ENCODE measurements at regions not wholly inside any gene's neighbourhood (a gene's known extent, or its start where the extent isn't known, plus 50 kb on each side); places are given as distances from the start of the nearest gene placed in this dataset.

DNA sequence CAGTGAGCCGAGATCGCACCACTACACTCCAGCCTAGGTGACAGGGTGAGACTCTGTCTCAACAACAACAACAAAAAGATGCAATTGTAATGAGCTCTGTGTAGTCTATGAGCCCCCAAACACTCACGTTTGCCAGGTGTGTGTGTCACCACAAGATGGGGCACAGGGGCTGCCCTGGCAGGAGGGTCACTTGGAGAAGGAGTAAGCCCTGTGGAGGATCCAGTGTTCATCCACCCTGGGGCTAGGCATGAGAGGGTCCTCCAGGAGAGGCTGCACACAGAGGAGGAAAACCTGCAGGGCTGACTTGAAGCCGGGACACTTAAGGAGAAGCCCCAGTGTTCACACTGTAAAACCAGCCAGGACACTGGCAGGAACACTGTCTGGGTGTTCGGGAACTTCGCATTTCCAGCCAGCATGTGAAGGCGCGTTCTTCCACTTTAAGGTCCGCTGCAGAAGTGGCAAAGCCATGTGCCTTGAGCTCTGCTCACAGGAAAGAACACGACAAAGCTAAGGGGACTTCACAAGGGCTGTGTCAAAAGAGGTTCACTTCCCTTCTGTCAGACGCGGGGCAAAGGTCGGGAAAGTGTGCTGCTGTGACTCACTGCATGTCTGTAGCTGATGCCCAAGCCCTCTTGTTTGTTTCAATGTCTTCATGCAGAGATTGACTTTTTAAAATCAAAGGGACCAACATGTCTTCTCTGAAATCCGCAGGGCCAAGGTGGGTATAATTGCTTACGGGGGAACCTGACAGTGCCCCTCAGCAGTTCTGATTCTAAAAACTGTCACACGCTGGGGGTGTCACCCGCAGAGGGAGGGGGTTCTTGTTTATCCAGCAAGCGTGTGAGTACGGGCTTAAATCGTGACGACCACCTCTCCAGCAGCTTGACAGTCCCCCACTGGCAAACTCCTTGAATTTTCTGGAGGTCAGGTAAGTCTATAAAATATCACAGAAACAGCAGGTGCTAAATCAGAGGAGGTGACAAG is 102.8 kb downstream of the RIPK4 start (continued):
- TF ChIP-seq ZMAT3 (CRISPR knock-in tag; conservative IDR thresholded peaks at IDR 0.05) (no peak), KIAA2018 (CRISPR knock-in tag; IDR thresholded peaks at IDR 0.05; ENCODE audit: borderline replicate concordance) (no peak), MAFK (conservative IDR thresholded peaks at IDR 0.05 in 1 of 2, IDR thresholded peaks at IDR 0.05 in 1 of 2; ENCODE audit: low read length in 2 of 2) (no peak), IKZF5 (CRISPR knock-in tag; IDR thresholded peaks at IDR 0.05) (no peak), HNRNPUL1 (IDR thresholded peaks at IDR 0.05; ENCODE audit: low read depth, low read length) (no peak), ZNF570 (CRISPR knock-in tag; IDR thresholded peaks at IDR 0.05; ENCODE audit: borderline replicate concordance) (no peak), JUND (CRISPR knock-in tag; IDR thresholded peaks at IDR 0.05) (no peak), ZNF362 (CRISPR knock-in tag; IDR thresholded peaks at IDR 0.05; ENCODE audit: borderline replicate concordance) (no peak), MAF1 (CRISPR knock-in tag; IDR thresholded peaks at IDR 0.05; ENCODE audit: borderline replicate concordance) (no peak), THRA (CRISPR knock-in tag; IDR thresholded peaks at IDR 0.05; ENCODE audit: borderline replicate concordance) (no peak; the same call in 1 of the 2 replicates)
- TF ChIP-seq, protein P1, sequence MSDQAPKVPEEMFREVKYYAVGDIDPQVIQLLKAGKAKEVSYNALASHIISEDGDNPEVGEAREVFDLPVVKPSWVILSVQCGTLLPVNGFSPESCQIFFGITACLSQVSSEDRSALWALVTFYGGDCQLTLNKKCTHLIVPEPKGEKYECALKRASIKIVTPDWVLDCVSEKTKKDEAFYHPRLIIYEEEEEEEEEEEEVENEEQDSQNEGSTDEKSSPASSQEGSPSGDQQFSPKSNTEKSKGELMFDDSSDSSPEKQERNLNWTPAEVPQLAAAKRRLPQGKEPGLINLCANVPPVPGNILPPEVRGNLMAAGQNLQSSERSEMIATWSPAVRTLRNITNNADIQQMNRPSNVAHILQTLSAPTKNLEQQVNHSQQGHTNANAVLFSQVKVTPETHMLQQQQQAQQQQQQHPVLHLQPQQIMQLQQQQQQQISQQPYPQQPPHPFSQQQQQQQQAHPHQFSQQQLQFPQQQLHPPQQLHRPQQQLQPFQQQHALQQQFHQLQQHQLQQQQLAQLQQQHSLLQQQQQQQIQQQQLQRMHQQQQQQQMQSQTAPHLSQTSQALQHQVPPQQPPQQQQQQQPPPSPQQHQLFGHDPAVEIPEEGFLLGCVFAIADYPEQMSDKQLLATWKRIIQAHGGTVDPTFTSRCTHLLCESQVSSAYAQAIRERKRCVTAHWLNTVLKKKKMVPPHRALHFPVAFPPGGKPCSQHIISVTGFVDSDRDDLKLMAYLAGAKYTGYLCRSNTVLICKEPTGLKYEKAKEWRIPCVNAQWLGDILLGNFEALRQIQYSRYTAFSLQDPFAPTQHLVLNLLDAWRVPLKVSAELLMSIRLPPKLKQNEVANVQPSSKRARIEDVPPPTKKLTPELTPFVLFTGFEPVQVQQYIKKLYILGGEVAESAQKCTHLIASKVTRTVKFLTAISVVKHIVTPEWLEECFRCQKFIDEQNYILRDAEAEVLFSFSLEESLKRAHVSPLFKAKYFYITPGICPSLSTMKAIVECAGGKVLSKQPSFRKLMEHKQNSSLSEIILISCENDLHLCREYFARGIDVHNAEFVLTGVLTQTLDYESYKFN (CRISPR knock-in tag; conservative IDR thresholded peaks at IDR 0.05) = peak; percentile 52

All from HepG2 (cell line).